ENCODE measurements at regions not wholly inside any gene's neighbourhood (a gene's known extent, or its start where the extent isn't known, plus 50 kb on each side); places are given as distances from the start of the nearest gene placed in this dataset.

DNA sequence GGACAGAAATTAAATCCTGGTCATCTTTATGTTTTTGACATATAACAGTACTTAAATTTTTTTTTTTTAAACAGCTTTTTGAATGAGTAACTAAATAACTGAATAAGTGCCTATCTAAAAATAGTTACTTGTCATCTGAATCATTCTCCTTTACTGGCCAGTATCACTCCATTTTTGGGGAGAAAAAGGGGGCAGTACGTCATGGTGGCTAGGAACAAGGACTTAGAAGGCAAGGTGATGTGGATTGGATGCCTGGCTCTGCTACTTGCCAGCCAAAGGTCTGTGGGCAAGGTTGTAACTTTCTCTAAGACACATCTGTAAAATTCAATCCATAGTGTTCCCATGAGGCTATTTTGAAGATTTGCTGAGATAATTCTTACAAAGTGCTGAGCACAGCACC lies 220.4 kb upstream of the DEPDC1 start:
- no peak overlapping the region for H3K4me3 Mint-ChIP-seq

DNA sequence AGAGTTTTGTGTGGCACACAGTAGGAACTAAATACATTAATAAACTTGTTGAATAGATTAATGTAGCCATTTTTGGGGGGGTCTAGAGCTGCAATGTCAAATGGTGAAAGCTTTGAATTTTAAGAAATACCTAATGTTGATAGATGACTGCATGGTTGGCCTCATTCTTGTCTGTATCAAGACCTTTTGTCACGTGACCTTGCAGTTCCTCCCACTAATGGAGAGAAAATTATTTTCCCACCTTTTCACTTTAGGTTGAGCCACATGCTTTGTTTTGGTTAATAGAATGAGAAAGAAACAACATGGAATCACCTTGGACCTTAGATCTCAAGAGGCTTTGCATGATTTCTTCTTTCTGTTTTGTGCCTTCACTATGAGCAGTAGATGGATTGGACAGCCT lies 223.6 kb upstream of the DEPDC1 start:
- peaks cover 6% of the 10 kb centered on the region for H3K9me3 Mint-ChIP-seq
- ChIA-PET CTCF (no interaction called here), POLR2A (no interaction called here)
- DNase-seq (no peak), ATAC-seq (ENCODE audit: poor library complexity) (no peak)
- H3K36me3 Mint-ChIP-seq (ENCODE audit: low read depth): no peaks in the 10 kb centered on the region
- Histone ChIP-seq H3K4me3 (ENCODE audit: low read length) (no peak overlapping the region), H3K9me3 (ENCODE audit: control insufficient read depth in 1 of 2, insufficient read depth in 1 of 2, low read length in 2 of 2) (no peaks in the 10 kb centered on the region), H3K27ac (ENCODE audit: low read depth in 1 of 2, low read length in 2 of 2) (no peak overlapping the region), H3K27me3 (ENCODE audit: control insufficient read depth in 1 of 2, insufficient read depth in 2 of 2, low read length in 2 of 2) (no peaks in the 10 kb centered on the region), H3K36me3 (ENCODE audit: insufficient read depth, low read length) (no peaks in the 10 kb centered on the region), H3K4me1 (ENCODE audit: insufficient read depth, low read length) (no peaks in the 10 kb centered on the region)
- intact Hi-C loops (cut with DNase I, micrococcal nuclease): no loop called here
- no peaks in the 10 kb centered on the region for H3K27me3 Mint-ChIP-seq
- TF ChIP-seq, protein P1, sequence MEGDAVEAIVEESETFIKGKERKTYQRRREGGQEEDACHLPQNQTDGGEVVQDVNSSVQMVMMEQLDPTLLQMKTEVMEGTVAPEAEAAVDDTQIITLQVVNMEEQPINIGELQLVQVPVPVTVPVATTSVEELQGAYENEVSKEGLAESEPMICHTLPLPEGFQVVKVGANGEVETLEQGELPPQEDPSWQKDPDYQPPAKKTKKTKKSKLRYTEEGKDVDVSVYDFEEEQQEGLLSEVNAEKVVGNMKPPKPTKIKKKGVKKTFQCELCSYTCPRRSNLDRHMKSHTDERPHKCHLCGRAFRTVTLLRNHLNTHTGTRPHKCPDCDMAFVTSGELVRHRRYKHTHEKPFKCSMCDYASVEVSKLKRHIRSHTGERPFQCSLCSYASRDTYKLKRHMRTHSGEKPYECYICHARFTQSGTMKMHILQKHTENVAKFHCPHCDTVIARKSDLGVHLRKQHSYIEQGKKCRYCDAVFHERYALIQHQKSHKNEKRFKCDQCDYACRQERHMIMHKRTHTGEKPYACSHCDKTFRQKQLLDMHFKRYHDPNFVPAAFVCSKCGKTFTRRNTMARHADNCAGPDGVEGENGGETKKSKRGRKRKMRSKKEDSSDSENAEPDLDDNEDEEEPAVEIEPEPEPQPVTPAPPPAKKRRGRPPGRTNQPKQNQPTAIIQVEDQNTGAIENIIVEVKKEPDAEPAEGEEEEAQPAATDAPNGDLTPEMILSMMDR (IDR thresholded peaks at IDR 0.05): no peak
- H3K4me3 Mint-ChIP-seq: no peak overlapping the region
- no peaks in the 10 kb centered on the region for H3K4me1 Mint-ChIP-seq (ENCODE audit: low read depth)
- H3K27ac Mint-ChIP-seq: no peak overlapping the region

More for the DNA sequence above, 220.4 kb upstream of the DEPDC1 start:
- no peak overlapping the region for H3K27ac ChIP-seq (ENCODE audit: low read depth in 1 of 2, low read length in 2 of 2)
- H3K4me1 ChIP-seq (ENCODE audit: insufficient read depth, low read length): no peaks in the 10 kb centered on the region
- intact Hi-C loops (cut with DNase I, micrococcal nuclease): loop anchor here in 1 of 2 experiments (5.0 kb wide), 1 partner anchor 1105 kb away; no protein-coding TSS in a partner anchor
- H3K27ac Mint-ChIP-seq: no peak overlapping the region
- TF ChIP-seq, protein P1 (IDR thresholded peaks at IDR 0.05): no peak
- no peaks in the 10 kb centered on the region for H3K27me3 ChIP-seq (ENCODE audit: control insufficient read depth in 1 of 2, insufficient read depth in 2 of 2, low read length in 2 of 2)
- peaks cover 3% of the 10 kb centered on the region for H3K9me3 Mint-ChIP-seq
- DNase-seq: no peak
- ChIA-PET POLR2A (no interaction called here), CTCF (no interaction called here)
- no peak for ATAC-seq (ENCODE audit: poor library complexity)
- no peaks in the 10 kb centered on the region for H3K36me3 ChIP-seq (ENCODE audit: insufficient read depth, low read length)
- H3K36me3 Mint-ChIP-seq (ENCODE audit: low read depth): no peaks in the 10 kb centered on the region
- no peaks in the 10 kb centered on the region for H3K9me3 ChIP-seq (ENCODE audit: control insufficient read depth in 1 of 2, insufficient read depth in 1 of 2, low read length in 2 of 2)
- H3K27me3 Mint-ChIP-seq: no peaks in the 10 kb centered on the region
- no peaks in the 10 kb centered on the region for H3K4me1 Mint-ChIP-seq (ENCODE audit: low read depth)
- H3K4me3 ChIP-seq (ENCODE audit: low read length): no peak overlapping the region

DNA sequence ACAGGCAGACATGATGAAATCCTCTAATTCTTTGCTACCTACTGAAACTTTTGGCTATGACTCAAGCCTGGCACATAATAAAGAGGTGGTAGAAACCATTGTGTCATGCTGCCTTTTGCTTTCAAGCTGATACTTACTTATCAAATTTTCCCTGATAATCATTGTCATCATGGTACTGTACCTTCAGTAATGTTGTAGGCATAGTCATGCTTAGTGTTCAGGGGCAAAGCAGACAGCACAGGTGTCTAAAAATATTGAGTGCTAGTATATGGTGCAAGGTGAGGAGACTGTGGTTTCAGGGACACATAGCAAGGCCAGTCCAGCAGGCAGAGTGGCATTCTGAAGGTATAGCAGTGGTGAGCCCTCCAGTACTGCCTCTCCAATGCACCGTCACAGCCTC lies 226.9 kb upstream of the DEPDC1 start:
- no peak for DNase-seq
- Histone ChIP-seq H3K9me3 (ENCODE audit: control insufficient read depth in 1 of 2, insufficient read depth in 1 of 2, low read length in 2 of 2) (no peaks in the 10 kb centered on the region), H3K4me3 (ENCODE audit: low read length) (no peak overlapping the region), H3K36me3 (ENCODE audit: insufficient read depth, low read length) (no peaks in the 10 kb centered on the region), H3K27me3 (ENCODE audit: control insufficient read depth in 1 of 2, insufficient read depth in 2 of 2, low read length in 2 of 2) (no peaks in the 10 kb centered on the region), H3K4me1 (ENCODE audit: insufficient read depth, low read length) (no peaks in the 10 kb centered on the region), H3K27ac (ENCODE audit: low read depth in 1 of 2, low read length in 2 of 2) (no peak overlapping the region)
- POLR2A ChIA-PET: no interaction called here
- Mint-ChIP-seq H3K27me3 (no peaks in the 10 kb centered on the region), H3K4me3 (no peak overlapping the region), H3K27ac (no peak overlapping the region), H3K4me1 (ENCODE audit: low read depth) (no peaks in the 10 kb centered on the region), H3K9me3 (peaks cover 6% of the 10 kb centered on the region), H3K36me3 (ENCODE audit: low read depth) (no peaks in the 10 kb centered on the region)
- CTCF ChIA-PET: no interaction called here
- intact Hi-C loops (cut with DNase I, micrococcal nuclease): no loop called here
- no peak for ATAC-seq (ENCODE audit: poor library complexity)
- TF ChIP-seq, protein P1 (IDR thresholded peaks at IDR 0.05): no peak
